SK-N-SH (cell line): ENCODE measurements at regions not wholly inside any gene's neighbourhood (a gene's known extent, or its start where the extent isn't known, plus 50 kb on each side); places are given as distances from the start of the nearest gene placed in this dataset.

Experiments used
- CTCF ChIA-PET: fragments of 300-600, 350-600 bp; formaldehyde crosslinking; extraction: SDS; loops from one replicate; lab custom pipeline; 2021; lab: Yijun Ruan, JAX
- POLR2A ChIA-PET: fragments of 350-600 bp; sonication (Branson Sonifier 250); formaldehyde crosslinking; extraction: SDS; loops from one replicate; lab custom pipeline; 2020; ENCODE audit warnings: antibody characterized with exemption, inconsistent platforms; lab: Yijun Ruan, JAX
- DNase-seq: peaks from one replicate; pipeline ENCODE4 v3.0.0; 2012
- H2AFZ ChIP-seq: fragments of 200-600 bp; sonication (generic); 2 replicates; pipeline ENCODE4 v1.8.1; 2016; ENCODE audit warnings: antibody characterized with exemption, mild to moderate bottlenecking, low read depth
- H3F3A ChIP-seq: fragments of 200-600 bp; sonication (generic); replicated peaks from 2 replicates; pipeline ENCODE3; 2016; ENCODE audit warnings: antibody characterized with exemption, mild to moderate bottlenecking; ENCODE audit not compliant: insufficient read depth
- H3K27ac ChIP-seq, 2 experiments: fragments of 200-500 bp in 1 of 2; fragments of 200-600 bp in 1 of 2; sonication (Bioruptor generic) in 1 of 2; sonication (generic), shearing (Covaris generic) in 1 of 2; 2 replicates each; pipeline versions ENCODE4 v1.5.1 to v1.6.1; 2014 to 2016; ENCODE audit warnings: low read depth in 2 of 2, inconsistent platforms in 1 of 2, low read length in 1 of 2, mild to moderate bottlenecking in 1 of 2, mixed read lengths in 1 of 2
- H3K27me3 ChIP-seq: fragments of 200-600 bp; sonication (generic), shearing (Covaris generic); 2 replicates; pipeline ENCODE4 v1.6.1; 2016; ENCODE audit warnings: mixed run types; ENCODE audit not compliant: insufficient read depth
- H3K36me3 ChIP-seq, 2 experiments: fragments of 200-500 bp in 1 of 2; fragments of 200-600 bp in 1 of 2; sonication (Bioruptor generic) in 1 of 2; sonication (generic) in 1 of 2; replicated peaks in 1 of 2; 2 replicates each; pipeline versions ENCODE3 to v1.5.1; 2014 to 2016; ENCODE audit warnings: low read length in 1 of 2, mild to moderate bottlenecking in 1 of 2; ENCODE audit not compliant: insufficient read depth in 2 of 2, control insufficient read depth in 1 of 2
- H3K4me1 ChIP-seq, 2 experiments: fragments of 200-500 bp in 1 of 2; fragments of 200-600 bp in 1 of 2; sonication (Bioruptor generic) in 1 of 2; sonication (generic), shearing (Covaris generic) in 1 of 2; 2 replicates each; pipeline versions ENCODE4 v1.5.1 to v1.6.1; 2014 to 2016; ENCODE audit warnings: low read depth in 1 of 2, low read length in 1 of 2, mixed run types in 1 of 2; ENCODE audit not compliant: insufficient read depth in 2 of 2, control insufficient read depth in 1 of 2
- H3K4me2 ChIP-seq: fragments of 200-600 bp; sonication (generic), shearing (Covaris generic); 2 replicates; pipeline ENCODE4 v1.6.1; 2017; ENCODE audit warnings: mixed run types
- H3K4me3 ChIP-seq, 2 experiments: fragments of 200-500 bp in 1 of 2; fragments of 200-600 bp in 1 of 2; sonication (Bioruptor generic) in 1 of 2; sonication (generic), shearing (Covaris generic) in 1 of 2; 2 replicates each; pipeline versions ENCODE4 v1.5.1 to v1.8.1; 2014 to 2016; ENCODE audit warnings: low read depth in 2 of 2, inconsistent platforms in 1 of 2, low read length in 1 of 2, mild to moderate bottlenecking in 1 of 2, mixed read lengths in 1 of 2, moderate library complexity in 1 of 2
- H3K79me2 ChIP-seq: fragments of 200-600 bp; sonication (generic); 2 replicates; pipeline ENCODE4 v1.8.1; 2017; ENCODE audit warnings: mild to moderate bottlenecking; ENCODE audit not compliant: insufficient read depth
- H3K9ac ChIP-seq: fragments of 200-600 bp; sonication (generic); 2 replicates; pipeline ENCODE4 v1.6.1; 2017; ENCODE audit warnings: mixed run types
- H3K9me2 ChIP-seq: fragments of 200-600 bp; sonication (generic); 2 replicates; pipeline ENCODE4 v1.6.1; 2017; ENCODE audit warnings: mixed run types
- H3K9me3 ChIP-seq: fragments of 200-600 bp; sonication (generic); 2 replicates; pipeline ENCODE4 v1.6.1; 2017; ENCODE audit warnings: mixed run types, mild to moderate bottlenecking, moderate library complexity
- H4K20me1 ChIP-seq: fragments of 200-600 bp; sonication (generic); 2 replicates; pipeline ENCODE4 v1.6.1; 2017; ENCODE audit warnings: mild to moderate bottlenecking, mixed run types; ENCODE audit not compliant: insufficient read depth
- CTCF ChIP-seq: fragments of 200-600 bp; sonication (generic); IDR thresholded peaks from 2 replicates; pipeline ENCODE4 v1.6.1; 2017; ENCODE audit warnings: antibody characterized with exemption, mild to moderate bottlenecking, moderate library complexity
- FOSL2 ChIP-seq: IDR thresholded peaks from 2 replicates; pipeline ENCODE4 v1.4.0; 2012; ENCODE audit warnings: low read depth, mild to moderate bottlenecking, moderate library complexity, borderline replicate concordance
- FOXJ3 ChIP-seq: sonication (generic); formaldehyde crosslinking; IDR thresholded peaks from 2 replicates; pipeline ENCODE4 v1.5.1; 2020; ENCODE audit warnings: mild to moderate bottlenecking, missing genetic modification reagents
- FOXM1 ChIP-seq: IDR thresholded peaks from 2 replicates; pipeline ENCODE4 v1.4.0; 2012; ENCODE audit warnings: low read depth, mild to moderate bottlenecking
- GABPA ChIP-seq: IDR thresholded peaks from 2 replicates; pipeline ENCODE4 v1.4.0; 2012; ENCODE audit warnings: low read depth, mild to moderate bottlenecking
- IRF3 ChIP-seq: fragments of 150-350 bp; IDR thresholded peaks from 2 replicates; pipeline ENCODE4 v1.6.1; 2016; ENCODE audit warnings: mild to moderate bottlenecking, low read depth, low read length
- JUND ChIP-seq: IDR thresholded peaks from 2 replicates; pipeline ENCODE4 v1.4.0; 2012
- MEF2A ChIP-seq: IDR thresholded peaks from 2 replicates; pipeline ENCODE4 v1.4.0; 2012; ENCODE audit warnings: low read depth, borderline replicate concordance
- MXI1 ChIP-seq: IDR thresholded peaks from 2 replicates; pipeline ENCODE4 v1.6.1; 2012; ENCODE audit warnings: mild to moderate bottlenecking, low read depth, low read length, improper control_type of control experiment
- NFIC ChIP-seq: IDR thresholded peaks from 2 replicates; pipeline ENCODE4 v1.4.0; 2012; ENCODE audit warnings: borderline replicate concordance
- NRF1 ChIP-seq: IDR thresholded peaks from 2 replicates; pipeline ENCODE4 v1.6.1; 2012; ENCODE audit warnings: low read depth, mild to moderate bottlenecking, low read length
- PBX3 ChIP-seq: IDR thresholded peaks from 2 replicates; pipeline ENCODE4; 2012
- POLR2AphosphoS5 ChIP-seq: IDR thresholded peaks from 2 replicates; pipeline ENCODE4 v1.6.1; 2012; ENCODE audit warnings: low read depth, low read length
- RAD21 ChIP-seq: IDR thresholded peaks from 2 replicates; pipeline ENCODE4 v1.6.1; 2012; ENCODE audit warnings: mild to moderate bottlenecking, low read length
- RCOR1 ChIP-seq: fragments of 150-350 bp; IDR thresholded peaks from 2 replicates; pipeline ENCODE4 v1.6.1; 2017; ENCODE audit warnings: antibody characterized with exemption, low read length
- REST ChIP-seq: IDR thresholded peaks from 2 replicates; pipeline ENCODE4 v1.6.1; 2012; ENCODE audit warnings: mild to moderate bottlenecking, low read depth, low read length, moderate library complexity
- SIN3A ChIP-seq: IDR thresholded peaks from 2 replicates; pipeline ENCODE4 v1.6.1; 2012; ENCODE audit warnings: low read depth, mild to moderate bottlenecking, low read length, moderate library complexity, borderline replicate concordance
- TEAD4 ChIP-seq: IDR thresholded peaks from 2 replicates; pipeline ENCODE4 v1.4.0; 2012; ENCODE audit warnings: mild to moderate bottlenecking, borderline replicate concordance; ENCODE audit not compliant: insufficient read depth
- USF1 ChIP-seq: IDR thresholded peaks from 2 replicates; pipeline ENCODE4 v1.4.0; 2012; ENCODE audit warnings: low read depth, borderline replicate concordance
- YY1 ChIP-seq: IDR thresholded peaks from 2 replicates; pipeline ENCODE4 v1.4.0; 2012; ENCODE audit warnings: low read depth, mild to moderate bottlenecking
- WGBS: methylation state at CpG from one replicate; pipeline ENCODE4 v1.1.6; 2017; ENCODE audit warnings: low lambda C conversion rate; 5-methylcytosine and 5-hydroxymethylcytosine counted together

- Histone ChIP-seq H3K36me3 (no peaks in the 10 kb centered on the region), H3K4me2 (no peak overlapping the region), H3K79me2 (no peaks in the 10 kb centered on the region), H3K9ac (no peak overlapping the region), H3K27ac (no peak overlapping the region), H4K20me1 (no peaks in the 10 kb centered on the region), H3K4me1 (no peaks in the 10 kb centered on the region), H3K4me3 (no peak overlapping the region), H2AFZ (no peak overlapping the region), H3K27me3 (no peaks in the 10 kb centered on the region), H3F3A (no peaks in the 10 kb centered on the region), H3K9me2 (no peaks in the 10 kb centered on the region), H3K9me3 (no peaks in the 10 kb centered on the region)
- WGBS, result 15% methylated on average over 4 of the region's 4 CpGs
- DNase-seq, result no peak
- CTCF ChIA-PET, result interaction anchor here (1.4 kb wide), 1 partner anchor 39 kb away, joined by 5 read pairs; no protein-coding TSS in a partner anchor
- POLR2A ChIA-PET, result no interaction called here
- no peak for TF ChIP-seq RAD21
- TF ChIP-seq TEAD4, result no peak
- no peak for TF ChIP-seq NFIC
- no peak for TF ChIP-seq CTCF
- no peak for TF ChIP-seq REST
- TF ChIP-seq POLR2AphosphoS5, result no peak
- no peak for TF ChIP-seq FOXM1
- no peak for TF ChIP-seq MEF2A
- TF ChIP-seq FOSL2, result no peak
- TF ChIP-seq SIN3A, result no peak
- no peak for TF ChIP-seq FOXJ3
- no peak for TF ChIP-seq GABPA
- no peak for TF ChIP-seq YY1
- TF ChIP-seq JUND, result no peak
- TF ChIP-seq IRF3, result no peak
- TF ChIP-seq PBX3, result no peak
- TF ChIP-seq USF1, result no peak
- no peak for TF ChIP-seq NRF1
- no peak for TF ChIP-seq MXI1
- no peak for TF ChIP-seq RCOR1
These were observed 114.0 kb upstream of the POU1F1 start for GRCh38 chr3:87390353-87390752.
